Adrenal gland (tissue), 9 donors: ENCODE measurements at regions not wholly inside any gene's neighbourhood (a gene's known extent, or its start where the extent isn't known, plus 50 kb on each side); places are given as distances from the start of the nearest gene placed in this dataset.

Experiments used
- DNase-seq, 7 donors: peaks; one replicate each; pipeline ENCODE4 v3.0.0-alpha.2; 2019 to 2020
- H3K27ac ChIP-seq, 5 donors: fragments of 200-600 bp; sonication (generic) in 4 of 5; 1 replicate in 3 of 5; 2 replicates in 2 of 5; pipeline versions ENCODE4 v1.5.1 to v1.8.0; 2016 to 2020; ENCODE audit warnings: mild to moderate bottlenecking in 1 of 5
- H3K27me3 ChIP-seq: fragments of 200-600 bp; 2 replicates; pipeline ENCODE4 v1.8.0; 2021
- H3K36me3 ChIP-seq, 2 donors: fragments of 200-600 bp; replicated peaks in 1 of 2; 1 replicate in 1 of 2; 2 replicates in 1 of 2; pipeline versions ENCODE4 v1.5.1 to v1.8.0; 2018 to 2022
- H3K4me1 ChIP-seq, 2 donors: fragments of 200-600 bp; replicated peaks in 1 of 2; 1 replicate in 1 of 2; 2 replicates in 1 of 2; pipeline versions ENCODE4 v1.5.1 to v1.8.0; 2018 to 2021
- H3K4me3 ChIP-seq, 4 donors: fragments of 200-600 bp; sonication (generic) in 3 of 4; one replicate each; pipeline ENCODE4 v1.5.1; 2016 to 2018
- H3K9me3 ChIP-seq, 3 donors: fragments of 200-600 bp; sonication (generic) in 1 of 3; replicated peaks in 1 of 3; 1 replicate in 2 of 3; 2 replicates in 1 of 3; pipeline versions ENCODE4 v1.5.1 to v1.8.0; 2016 to 2021
- POLR2A ChIP-seq, 2 donors: fragments of 450-650 bp; IDR thresholded peaks; one replicate each; pipeline ENCODE4 v1.6.1; 2017; ENCODE audit warnings: antibody characterized with exemption in 2 of 2, mild to moderate bottlenecking in 2 of 2, moderate library complexity in 1 of 2
- WGBS, 4 donors: extraction: QIAGEN DNeasy Blood & Tissue Kit in 2 of 4; methylation state at CpG; one replicate each; pipeline versions ENCODE4 v1.1.5 to v1.1.7; 2013 to 2017; 5-methylcytosine and 5-hydroxymethylcytosine counted together
- intact Hi-C, 2 donors: fragments of 100-400 bp; cut with DNase I; formaldehyde crosslinking; loops; one replicate each; pipeline versions ENCODE4 v1.14.1 to v1.15.0; 2022 to 2023
- TF ChIP-seq, protein P1 (sequence below), 6 experiments: fragments of 450-650 bp in 4 of 6; fragments of 200-600 bp in 2 of 6; sonication (generic) in 1 of 6; IDR thresholded peaks; 1 replicate in 5 of 6; 2 replicates in 1 of 6; pipeline versions ENCODE4 v1.5.1 to v1.8.0; 2016 to 2021; ENCODE audit warnings: antibody characterized with exemption in 6 of 6, mild to moderate bottlenecking in 2 of 6, moderate library complexity in 1 of 6
- donor health status: healthy with polysubstance abuse.
- donor health status: Bipolar disorder and iron deficiency.
- donor health status: DM: yes; HTN: yes; CAD: no.
- donor health status: DM: no; HTN: no; CAD: no.
- donor health status: DM: no; HTN: no; CAD: no.

DNA sequence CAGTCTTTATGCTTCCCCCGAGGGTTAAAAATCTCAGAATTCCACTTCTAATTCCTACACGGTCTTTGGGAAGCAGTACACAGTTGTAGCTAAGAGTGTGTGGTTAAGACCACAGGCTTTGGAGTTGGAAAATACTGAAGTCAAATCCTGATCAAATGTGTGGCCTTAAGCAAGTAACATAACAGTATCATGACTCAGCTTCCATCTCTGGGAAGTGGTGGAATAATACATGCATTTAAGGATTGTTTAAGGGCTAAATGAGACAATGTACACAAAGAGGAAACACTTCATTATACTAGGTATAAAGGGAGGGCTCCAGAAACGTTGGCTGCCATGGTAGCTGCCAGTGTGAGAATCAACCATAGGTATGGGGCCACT, 71.5 kb downstream of the FAT3 start:
- TF ChIP-seq, protein P1, sequence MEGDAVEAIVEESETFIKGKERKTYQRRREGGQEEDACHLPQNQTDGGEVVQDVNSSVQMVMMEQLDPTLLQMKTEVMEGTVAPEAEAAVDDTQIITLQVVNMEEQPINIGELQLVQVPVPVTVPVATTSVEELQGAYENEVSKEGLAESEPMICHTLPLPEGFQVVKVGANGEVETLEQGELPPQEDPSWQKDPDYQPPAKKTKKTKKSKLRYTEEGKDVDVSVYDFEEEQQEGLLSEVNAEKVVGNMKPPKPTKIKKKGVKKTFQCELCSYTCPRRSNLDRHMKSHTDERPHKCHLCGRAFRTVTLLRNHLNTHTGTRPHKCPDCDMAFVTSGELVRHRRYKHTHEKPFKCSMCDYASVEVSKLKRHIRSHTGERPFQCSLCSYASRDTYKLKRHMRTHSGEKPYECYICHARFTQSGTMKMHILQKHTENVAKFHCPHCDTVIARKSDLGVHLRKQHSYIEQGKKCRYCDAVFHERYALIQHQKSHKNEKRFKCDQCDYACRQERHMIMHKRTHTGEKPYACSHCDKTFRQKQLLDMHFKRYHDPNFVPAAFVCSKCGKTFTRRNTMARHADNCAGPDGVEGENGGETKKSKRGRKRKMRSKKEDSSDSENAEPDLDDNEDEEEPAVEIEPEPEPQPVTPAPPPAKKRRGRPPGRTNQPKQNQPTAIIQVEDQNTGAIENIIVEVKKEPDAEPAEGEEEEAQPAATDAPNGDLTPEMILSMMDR (IDR thresholded peaks at IDR 0.05): no peak
- no peak for TF ChIP-seq POLR2A (IDR thresholded peaks at IDR 0.05)
- Histone ChIP-seq H3K36me3 (no peaks in the 10 kb centered on the region), H3K9me3 (no peaks in the 10 kb centered on the region), H3K27ac (no peak overlapping the region), H3K4me1 (no peaks in the 10 kb centered on the region), H3K27me3 (no peaks in the 10 kb centered on the region), H3K4me3 (no peak overlapping the region)
- DNase-seq: no peak
- intact Hi-C loops: no loop called here
- 64 to 73% (median 68%) methylated on average over 3 of the region's 3 CpGs for WGBS, 4 donors

DNA sequence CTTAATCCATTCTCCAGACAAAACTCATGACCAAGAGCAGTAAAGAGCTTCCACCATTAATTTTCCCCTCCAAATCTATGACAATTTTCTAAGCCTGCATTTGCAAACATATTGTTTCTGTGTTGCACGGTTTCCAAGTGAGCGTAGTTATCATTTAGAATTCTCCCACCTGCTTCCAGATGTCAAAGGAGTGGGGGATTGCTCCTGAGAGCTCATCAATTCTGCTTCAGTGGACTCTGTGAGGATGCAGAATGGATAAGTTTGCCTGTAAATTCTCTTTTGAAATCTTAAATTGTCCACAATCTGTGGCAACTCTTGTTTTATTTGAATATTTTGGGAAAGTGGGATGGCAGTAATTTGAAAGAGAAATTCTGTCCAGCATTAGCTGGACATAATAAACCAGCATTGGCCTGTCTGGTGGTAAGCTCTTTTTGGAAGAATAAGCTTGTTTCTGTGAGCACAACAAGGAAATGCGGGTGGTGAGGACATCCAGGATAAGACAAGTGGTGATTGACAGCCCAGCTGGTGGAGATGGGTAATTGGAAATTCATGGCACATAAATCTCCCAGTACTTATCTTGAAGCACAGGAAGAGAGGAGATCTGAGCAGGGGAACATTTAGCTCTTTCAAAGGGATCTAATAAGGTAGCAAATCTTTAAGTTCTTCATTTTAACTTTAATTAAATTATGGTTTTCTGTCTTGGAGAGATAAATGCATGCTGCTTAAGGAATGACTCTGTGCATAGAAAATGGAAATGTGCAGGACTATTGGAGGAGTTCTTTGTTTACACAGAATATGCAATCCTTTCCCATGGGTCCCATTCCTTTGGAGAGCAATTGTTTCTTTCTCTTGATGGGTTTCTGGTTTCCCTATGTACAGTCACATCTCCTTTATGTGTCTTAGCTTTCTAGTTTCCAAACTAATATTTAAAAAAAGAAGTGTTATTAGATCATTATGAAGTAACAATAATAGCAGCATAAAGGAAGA, 73.2 kb downstream of the FAT3 start:
- no peak for DNase-seq
- H3K4me1 ChIP-seq: no peaks in the 10 kb centered on the region
- H3K9me3 ChIP-seq: no peaks in the 10 kb centered on the region
- H3K27ac ChIP-seq: no peak overlapping the region
- H3K27me3 ChIP-seq: no peaks in the 10 kb centered on the region
- no peaks in the 10 kb centered on the region for H3K36me3 ChIP-seq
- TF ChIP-seq, protein P1 (IDR thresholded peaks at IDR 0.05): no peak
- TF ChIP-seq POLR2A (IDR thresholded peaks at IDR 0.05): no peak
- H3K4me3 ChIP-seq: no peak overlapping the region
- WGBS, 4 donors: 70 to 77% (median 73%) methylated on average over 3 of the region's 3 CpGs
- intact Hi-C loops: no loop called here

GRCh38 chr11:92300876-92301275, 76.3 kb downstream of the FAT3 start:
- H3K9me3 ChIP-seq: no peaks in the 10 kb centered on the region
- H3K36me3 ChIP-seq: no peaks in the 10 kb centered on the region
- intact Hi-C loops: no loop called here
- no peak for TF ChIP-seq POLR2A (IDR thresholded peaks at IDR 0.05)
- TF ChIP-seq, protein P1 (IDR thresholded peaks at IDR 0.05): no peak
- H3K4me1 ChIP-seq: no peaks in the 10 kb centered on the region
- no peaks in the 10 kb centered on the region for H3K27me3 ChIP-seq
- no peak overlapping the region for H3K4me3 ChIP-seq
- H3K27ac ChIP-seq: no peak overlapping the region
- 81 to 83% (median 82%) methylated on average over 2 of the region's 2 CpGs for WGBS, 4 donors
- no peak for DNase-seq

- no peak for DNase-seq
- Histone ChIP-seq H3K27me3 (no peaks in the 10 kb centered on the region), H3K27ac (no peak overlapping the region), H3K4me1 (no peaks in the 10 kb centered on the region), H3K36me3 (no peaks in the 10 kb centered on the region), H3K4me3 (no peak overlapping the region), H3K9me3 (no peaks in the 10 kb centered on the region)
- intact Hi-C loops: no loop called here
- 91 to 95% (median 91%) methylated on average over 4 of the region's 4 CpGs for whole genome bisulfite sequencing, 4 donors
- TF ChIP-seq, protein P1 (IDR thresholded peaks at IDR 0.05): no peak
- TF ChIP-seq POLR2A (IDR thresholded peaks at IDR 0.05): no peak
These were observed 78.2 kb downstream of the FAT3 start for GRCh38 chr11:92302770-92303169.
